Choroid plexus epithelial cell (primary cell): ENCODE measurements at regions not wholly inside any gene's neighbourhood (a gene's known extent, or its start where the extent isn't known, plus 50 kb on each side); places are given as distances from the start of the nearest gene placed in this dataset.

Experiments used
- DNase-seq: peaks from one replicate; pipeline ENCODE4 v3.0.0-alpha.2; 2010; ENCODE audit warnings: low read depth
- H3K4me3 ChIP-seq: 2 replicates; pipeline ENCODE4 v1.5.1; 2011; ENCODE audit warnings: low read depth, mild to moderate bottlenecking, control low read depth, low read length, moderate library complexity
- TF ChIP-seq, protein P1 (sequence below): conservative IDR thresholded peaks from 2 replicates; pipeline ENCODE4 v1.5.1; 2011; ENCODE audit warnings: low read depth, mild to moderate bottlenecking, control low read depth, inconsistent platforms, low read length, moderate library complexity

GRCh38 chr15:39132954-39133600, 447.8 kb upstream of the THBS1 start:
- no peak overlapping the region for H3K4me3 ChIP-seq
- DNase-seq: peak; percentile 85
- TF ChIP-seq, protein P1, sequence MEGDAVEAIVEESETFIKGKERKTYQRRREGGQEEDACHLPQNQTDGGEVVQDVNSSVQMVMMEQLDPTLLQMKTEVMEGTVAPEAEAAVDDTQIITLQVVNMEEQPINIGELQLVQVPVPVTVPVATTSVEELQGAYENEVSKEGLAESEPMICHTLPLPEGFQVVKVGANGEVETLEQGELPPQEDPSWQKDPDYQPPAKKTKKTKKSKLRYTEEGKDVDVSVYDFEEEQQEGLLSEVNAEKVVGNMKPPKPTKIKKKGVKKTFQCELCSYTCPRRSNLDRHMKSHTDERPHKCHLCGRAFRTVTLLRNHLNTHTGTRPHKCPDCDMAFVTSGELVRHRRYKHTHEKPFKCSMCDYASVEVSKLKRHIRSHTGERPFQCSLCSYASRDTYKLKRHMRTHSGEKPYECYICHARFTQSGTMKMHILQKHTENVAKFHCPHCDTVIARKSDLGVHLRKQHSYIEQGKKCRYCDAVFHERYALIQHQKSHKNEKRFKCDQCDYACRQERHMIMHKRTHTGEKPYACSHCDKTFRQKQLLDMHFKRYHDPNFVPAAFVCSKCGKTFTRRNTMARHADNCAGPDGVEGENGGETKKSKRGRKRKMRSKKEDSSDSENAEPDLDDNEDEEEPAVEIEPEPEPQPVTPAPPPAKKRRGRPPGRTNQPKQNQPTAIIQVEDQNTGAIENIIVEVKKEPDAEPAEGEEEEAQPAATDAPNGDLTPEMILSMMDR: no peak

GRCh38 chr15:39134282-39134681, 446.6 kb upstream of the THBS1 start:
- no peak for DNase-seq
- TF ChIP-seq, protein P1: no peak
- no peak overlapping the region for H3K4me3 ChIP-seq

- TF ChIP-seq, protein P1: no peak
- peak; percentile 87 for DNase-seq
These were observed 444.9 kb upstream of the THBS1 start for GRCh38 chr15:39135989-39136388.

GRCh38 chr15:39139431-39140059, 441.3 kb upstream of the THBS1 start:
- H3K4me3 ChIP-seq: no peak overlapping the region
- TF ChIP-seq, protein P1: no peak
- no peak for DNase-seq

More at GRCh38 chr15:39135989-39136388, 444.9 kb upstream of the THBS1 start:
- no peak overlapping the region for H3K4me3 ChIP-seq

DNA sequence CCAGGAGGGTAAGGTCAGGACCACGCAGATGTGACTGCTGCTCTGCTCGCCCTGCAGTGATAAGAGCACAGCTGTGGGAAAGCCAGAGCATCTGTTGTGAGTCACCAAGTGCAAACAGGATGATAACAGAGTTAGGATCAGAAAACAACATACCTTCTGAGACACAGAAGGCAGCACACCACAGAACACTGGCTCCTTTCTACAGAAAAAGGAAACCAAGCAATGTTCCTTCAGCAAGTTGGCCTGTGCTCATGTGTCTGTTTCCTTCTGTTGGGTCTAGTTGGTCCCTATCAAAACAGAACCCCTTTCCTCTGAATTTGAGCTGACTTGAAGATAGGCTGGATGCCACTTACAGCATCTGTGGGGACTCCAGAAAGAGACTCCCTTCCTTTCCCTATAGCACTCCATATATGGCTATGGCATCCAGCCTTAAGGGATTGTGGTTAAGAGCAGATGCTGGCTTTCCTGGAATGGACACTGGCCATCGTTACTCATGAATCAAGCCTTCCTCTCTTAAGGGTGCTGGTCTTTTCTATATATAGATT, 440.7 kb upstream of the THBS1 start:
- TF ChIP-seq, protein P1: no peak
- peak; percentile 92 for DNase-seq
- H3K4me3 ChIP-seq: no peak overlapping the region

DNA sequence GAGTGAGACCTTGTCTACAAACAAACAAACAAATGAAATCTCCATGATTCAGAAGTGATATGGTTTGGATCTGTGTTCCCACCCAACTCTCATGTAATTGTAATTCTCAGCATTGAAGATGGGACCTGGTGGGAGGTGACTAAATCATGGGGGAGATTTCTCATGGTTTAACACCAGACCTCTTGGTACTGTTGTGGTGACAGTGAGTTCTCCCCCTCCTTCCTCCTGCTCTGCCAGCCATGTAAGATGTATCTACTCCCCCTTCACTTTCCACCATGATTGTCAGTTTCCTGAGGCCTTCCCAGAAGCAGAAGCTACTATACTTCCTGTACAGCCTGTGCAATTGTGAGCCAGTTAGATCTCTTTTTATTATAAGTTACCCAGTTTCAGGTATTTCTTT, 438.4 kb upstream of the THBS1 start:
- no peak for DNase-seq
- no peak overlapping the region for H3K4me3 ChIP-seq
- TF ChIP-seq, protein P1: no peak
